AG04449 (cell line): ENCODE measurements at regions not wholly inside any gene's neighbourhood (a gene's known extent, or its start where the extent isn't known, plus 50 kb on each side); places are given as distances from the start of the nearest gene placed in this dataset.

ENCODE experiments used
- CTCF ChIA-PET: fragments of 350-600 bp; formaldehyde crosslinking; extraction: SDS; loops from one replicate; lab custom pipeline; 2021; ENCODE audit warnings: antibody characterized with exemption; lab: Yijun Ruan, JAX
- POLR2A ChIA-PET: fragments of 400-600, 350-600 bp; formaldehyde crosslinking; extraction: SDS; loops from one replicate; lab custom pipeline; 2020; ENCODE audit warnings: antibody characterized with exemption, inconsistent platforms; lab: Yijun Ruan, JAX
- DNase-seq: peaks from one replicate; pipeline ENCODE4 v3.0.0-alpha.2; 2010; ENCODE audit warnings: low read depth, low spot score
- H3K4me3 ChIP-seq: 2 replicates; pipeline ENCODE4 v1.5.1; 2011; ENCODE audit warnings: low read depth, mild to moderate bottlenecking, control low read depth, low read length
- TF ChIP-seq, protein P1 (sequence below): IDR thresholded peaks from one replicate; pipeline ENCODE4 v1.5.1; 2011; ENCODE audit warnings: mild to moderate bottlenecking, moderate library complexity, low read length, control low read depth, inconsistent platforms; ENCODE audit not compliant: insufficient read depth; ENCODE audit errors: missing control alignments

DNA sequence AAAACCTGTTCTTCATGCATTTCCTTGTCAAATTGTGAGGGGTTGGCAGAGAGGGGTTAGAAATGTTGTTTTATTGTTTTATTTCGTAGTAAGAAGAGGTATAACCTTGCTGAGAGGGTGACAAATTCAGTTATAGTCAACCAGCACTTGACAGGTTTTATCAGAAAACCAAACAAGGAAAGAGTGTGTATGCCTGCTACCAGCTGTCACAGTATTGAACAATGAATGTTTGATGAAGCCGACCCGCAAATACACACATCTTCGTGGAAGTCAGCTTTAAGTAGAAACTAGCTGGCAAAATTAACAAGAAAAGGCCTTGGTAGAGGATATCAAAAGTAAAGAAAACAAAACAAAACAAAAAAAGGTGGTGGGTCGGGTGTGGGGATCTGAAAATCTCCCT, 214.6 kb upstream of the TLE4 start:
- H3K4me3 ChIP-seq, result no peak overlapping the region
- DNase-seq, result no peak
- TF ChIP-seq, protein P1, sequence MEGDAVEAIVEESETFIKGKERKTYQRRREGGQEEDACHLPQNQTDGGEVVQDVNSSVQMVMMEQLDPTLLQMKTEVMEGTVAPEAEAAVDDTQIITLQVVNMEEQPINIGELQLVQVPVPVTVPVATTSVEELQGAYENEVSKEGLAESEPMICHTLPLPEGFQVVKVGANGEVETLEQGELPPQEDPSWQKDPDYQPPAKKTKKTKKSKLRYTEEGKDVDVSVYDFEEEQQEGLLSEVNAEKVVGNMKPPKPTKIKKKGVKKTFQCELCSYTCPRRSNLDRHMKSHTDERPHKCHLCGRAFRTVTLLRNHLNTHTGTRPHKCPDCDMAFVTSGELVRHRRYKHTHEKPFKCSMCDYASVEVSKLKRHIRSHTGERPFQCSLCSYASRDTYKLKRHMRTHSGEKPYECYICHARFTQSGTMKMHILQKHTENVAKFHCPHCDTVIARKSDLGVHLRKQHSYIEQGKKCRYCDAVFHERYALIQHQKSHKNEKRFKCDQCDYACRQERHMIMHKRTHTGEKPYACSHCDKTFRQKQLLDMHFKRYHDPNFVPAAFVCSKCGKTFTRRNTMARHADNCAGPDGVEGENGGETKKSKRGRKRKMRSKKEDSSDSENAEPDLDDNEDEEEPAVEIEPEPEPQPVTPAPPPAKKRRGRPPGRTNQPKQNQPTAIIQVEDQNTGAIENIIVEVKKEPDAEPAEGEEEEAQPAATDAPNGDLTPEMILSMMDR, result no peak
- CTCF ChIA-PET, result no interaction called here
- POLR2A ChIA-PET, result no interaction called here

DNA sequence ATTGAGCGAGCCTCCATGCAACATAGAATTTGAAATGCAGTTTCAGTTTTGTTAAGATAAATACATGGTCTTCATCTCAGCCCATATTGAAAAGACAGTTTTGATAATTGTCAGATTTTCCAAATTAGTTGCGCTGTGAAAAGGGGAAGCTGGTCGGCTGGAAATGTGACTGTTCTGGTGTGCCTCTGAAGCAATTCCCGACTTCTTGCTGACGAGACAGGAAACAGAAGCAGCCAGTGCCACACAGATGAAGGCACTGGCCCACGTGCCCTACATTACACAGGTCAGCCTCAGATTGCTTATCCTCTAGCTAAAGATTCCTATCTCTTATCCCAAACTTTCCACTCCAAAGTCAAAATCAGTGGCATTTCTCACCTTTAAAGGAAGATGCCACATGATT, 214.1 kb upstream of the TLE4 start:
- POLR2A ChIA-PET, result no interaction called here

DNA sequence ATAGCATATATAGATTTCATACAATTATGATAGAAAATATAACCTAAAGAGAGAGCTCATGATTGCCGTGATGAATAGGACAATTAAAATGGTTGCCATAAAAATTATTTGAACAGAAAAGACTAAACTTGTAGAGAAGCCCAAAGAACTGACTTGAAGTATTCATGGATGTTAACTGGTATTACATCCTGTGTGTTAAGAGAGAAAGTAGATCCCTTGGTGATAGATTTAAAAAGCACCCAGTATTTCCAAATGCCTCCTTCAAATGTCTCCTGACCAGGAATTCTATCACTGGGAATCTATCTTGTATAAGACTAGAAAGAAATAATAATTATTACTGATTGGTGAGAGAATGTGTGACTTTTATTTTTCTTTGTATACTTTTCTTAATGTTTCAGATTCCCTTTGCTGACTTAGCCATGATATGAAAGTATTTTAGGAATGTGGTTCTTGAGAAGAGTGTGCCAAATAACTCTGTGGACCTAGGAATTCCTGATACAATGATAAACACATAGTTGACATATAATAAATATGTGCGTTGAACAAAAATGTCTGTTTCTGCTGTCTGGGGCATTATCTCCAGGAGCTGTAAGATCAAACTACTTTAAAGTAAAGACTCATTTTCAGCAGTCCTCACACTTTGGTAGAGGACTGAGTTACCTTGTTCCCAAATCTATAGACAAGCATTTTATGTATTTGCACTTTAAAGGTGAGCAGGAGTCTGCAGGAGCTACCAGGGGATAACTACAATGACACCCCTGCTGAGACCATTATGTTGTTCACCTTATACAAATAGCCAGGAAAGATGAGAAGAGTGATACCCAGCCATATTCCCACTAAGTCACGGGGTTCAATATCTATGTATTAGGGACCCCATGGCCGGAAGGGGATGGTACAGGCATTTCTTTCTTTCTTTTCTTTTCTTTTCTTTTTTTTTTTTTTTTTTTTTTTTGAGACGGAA, 211.1 kb upstream of the TLE4 start:
- POLR2A ChIA-PET, result no interaction called here
- no peak for DNase-seq
- CTCF ChIA-PET, result interaction anchor here (1.2 to 2.0 kb wide), 3 partner anchors 11 to 17 kb away, joined by 3 to 6 read pairs (median 6); no protein-coding TSS in a partner anchor
- no peak overlapping the region for H3K4me3 ChIP-seq
- TF ChIP-seq, protein P1, result no peak

More for the DNA sequence above, 214.1 kb upstream of the TLE4 start:
- TF ChIP-seq, protein P1, result no peak
- CTCF ChIA-PET, result no interaction called here
- no peak for DNase-seq
- H3K4me3 ChIP-seq, result no peak overlapping the region

DNA sequence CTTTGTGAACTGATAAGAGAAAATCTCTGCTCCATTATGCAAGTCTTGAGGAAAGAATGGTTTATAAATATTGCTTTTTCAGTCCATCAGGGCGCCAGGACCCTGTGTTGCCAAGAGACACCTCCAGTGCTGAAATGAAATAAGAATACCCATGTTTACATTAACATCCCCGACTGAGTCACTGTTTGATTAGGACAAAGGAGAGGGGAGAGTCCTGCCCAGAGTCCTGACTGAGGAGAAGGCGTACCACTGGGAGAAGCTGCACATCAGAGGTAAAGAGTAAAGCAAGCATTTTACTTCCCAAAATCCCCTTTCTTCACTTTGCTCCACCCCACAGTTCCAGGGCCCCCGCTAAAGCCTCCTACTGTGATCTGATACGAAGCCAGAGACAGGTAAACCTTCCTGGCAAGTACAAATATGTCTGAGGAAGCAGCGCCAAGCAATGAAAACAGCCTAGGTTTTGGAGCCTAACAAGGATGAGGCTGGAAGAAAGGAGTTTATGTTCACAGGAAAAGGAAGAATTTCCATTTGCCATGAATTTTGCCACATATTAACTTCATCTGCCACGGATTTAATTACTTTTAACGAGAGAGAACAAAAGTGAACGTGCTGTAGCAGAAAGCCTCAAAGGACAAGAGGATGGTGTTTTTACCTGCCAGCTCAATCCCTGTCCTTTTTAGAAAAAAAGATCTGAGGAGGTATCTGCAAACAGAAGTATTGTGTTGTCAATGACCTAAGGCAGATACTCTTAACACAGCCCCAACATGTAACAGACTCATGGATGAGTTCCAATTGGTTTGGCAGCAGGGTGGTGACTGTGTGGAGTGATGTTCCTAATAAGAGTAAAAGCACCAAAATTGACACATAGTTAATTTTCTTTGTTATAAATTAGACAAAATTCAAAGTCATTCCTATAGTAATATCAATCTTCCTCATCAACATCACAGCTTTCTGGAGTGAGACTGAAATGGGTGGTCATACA, 209.4 kb upstream of the TLE4 start:
- ChIA-PET CTCF (interaction anchor here (1.5 kb wide), 1 partner anchor 15 kb away, joined by 6 read pairs; no protein-coding TSS in a partner anchor), POLR2A (no interaction called here)
- DNase-seq, result no peak
- TF ChIP-seq, protein P1, result no peak
- no peak overlapping the region for H3K4me3 ChIP-seq

DNA sequence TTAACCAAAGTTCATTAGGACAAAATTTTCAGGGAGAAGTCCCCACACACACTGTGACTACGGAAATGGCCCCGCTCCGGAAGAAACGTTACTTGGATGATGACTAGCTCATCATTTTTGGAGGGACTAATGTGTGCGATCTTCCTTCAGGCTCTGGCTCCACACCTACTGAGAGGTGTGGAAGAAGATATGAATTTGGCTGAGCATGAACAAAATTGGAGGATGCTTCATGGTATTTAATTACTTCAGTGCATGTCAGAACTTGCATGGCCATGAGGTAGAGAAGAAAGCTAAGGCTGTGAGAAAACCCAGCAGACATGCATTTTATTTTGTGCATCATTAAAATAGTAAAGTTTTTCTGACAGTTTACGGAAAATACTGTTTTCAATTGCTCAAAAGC, 202.1 kb upstream of the TLE4 start:
- TF ChIP-seq, protein P1, result no peak
- no peak for DNase-seq
- ChIA-PET CTCF (no interaction called here), POLR2A (no interaction called here)
- H3K4me3 ChIP-seq, result no peak overlapping the region

DNA sequence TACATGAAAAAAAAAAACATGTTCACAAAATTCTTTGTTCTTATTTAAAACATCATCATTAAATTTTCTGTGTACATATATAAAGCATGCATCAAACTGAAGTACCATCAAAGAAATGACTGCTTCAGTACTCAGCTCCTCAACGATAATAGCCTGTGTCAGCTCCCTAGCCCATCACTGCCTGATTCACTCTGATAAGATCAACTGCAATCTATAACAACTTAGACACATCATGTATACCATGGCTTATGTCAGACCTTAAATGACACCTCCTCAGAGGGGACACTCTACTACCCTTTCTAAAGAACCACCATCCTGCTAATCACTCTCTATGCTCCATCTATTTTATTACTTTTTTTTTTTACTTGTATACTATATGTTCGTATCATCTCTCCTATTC, 200.5 kb upstream of the TLE4 start:
- ChIA-PET POLR2A (no interaction called here), CTCF (interaction anchor here (1.0 kb wide), 1 partner anchor 10 kb away, joined by 3 read pairs; no protein-coding TSS in a partner anchor)
- DNase-seq, result no peak
- no peak overlapping the region for H3K4me3 ChIP-seq
- TF ChIP-seq, protein P1, result no peak
